PC-9 (cell line): ENCODE measurements at regions not wholly inside any gene's neighbourhood (a gene's known extent, or its start where the extent isn't known, plus 50 kb on each side); places are given as distances from the start of the nearest gene placed in this dataset.

Source experiments
- BruUV-seq: library from RNA; stranded (reverse); fragments of 400-500 nt; replicated peaks from 2 replicates; lab custom pipeline; 2021; lab: Mats Ljungman, UMichigan
- CTCF ChIA-PET: fragments of 300-600 bp; sonication (Branson Sonifier 250); formaldehyde crosslinking; loops from one replicate; lab custom pipeline; 2022; ENCODE audit warnings: antibody characterized with exemption; lab: Charles Lee
- POLR2A ChIA-PET: fragments of 300-600 bp; sonication (Branson Sonifier 250); formaldehyde crosslinking; loops from one replicate; lab custom pipeline; 2022; ENCODE audit warnings: antibody characterized with exemption; ENCODE audit not compliant: unreplicated experiment; lab: Charles Lee
- DNase-seq, 2 experiments: peaks; one replicate each; pipeline versions ENCODE4 v3.0.0 to v3.0.0-alpha.2; 2015 to 2022; ENCODE audit warnings: mixed read lengths in 1 of 2
- H2AFZ ChIP-seq: fragments of 200-600 bp; sonication (generic); 2 replicates; pipeline ENCODE4 v1.8.1; 2017; ENCODE audit warnings: antibody characterized with exemption
- H3F3A ChIP-seq: fragments of 200-600 bp; sonication (generic); 2 replicates; pipeline ENCODE4 v1.8.1; 2017; ENCODE audit warnings: antibody characterized with exemption, mild to moderate bottlenecking, low read depth; ENCODE audit not compliant: insufficient read depth
- H3K27ac ChIP-seq: fragments of 200-600 bp; sonication (generic); 2 replicates; pipeline ENCODE4 v1.6.1; 2016; ENCODE audit warnings: mixed run types
- H3K27me3 ChIP-seq: fragments of 200-600 bp; sonication (generic); 2 replicates; pipeline ENCODE4 v1.6.1; 2016; ENCODE audit warnings: low read depth, mixed run types; ENCODE audit not compliant: insufficient read depth
- H3K36me3 ChIP-seq: fragments of 200-600 bp; sonication (generic); 2 replicates; pipeline ENCODE4 v1.6.1; 2016; ENCODE audit warnings: low read depth, mixed run types
- H3K4me1 ChIP-seq: fragments of 200-600 bp; sonication (generic); replicated peaks from 2 replicates; pipeline ENCODE4 v1.6.1; 2016; ENCODE audit warnings: mixed run types; ENCODE audit not compliant: insufficient read depth
- H3K4me2 ChIP-seq: fragments of 200-600 bp; sonication (generic); 2 replicates; pipeline ENCODE4 v1.6.1; 2017; ENCODE audit warnings: mixed run types
- H3K4me3 ChIP-seq: fragments of 200-600 bp; sonication (generic); 2 replicates; pipeline ENCODE4 v1.6.1; 2016; ENCODE audit warnings: mixed run types
- H3K79me2 ChIP-seq: fragments of 200-600 bp; sonication (generic); 2 replicates; pipeline ENCODE4 v1.6.1; 2017; ENCODE audit warnings: low read depth, mixed run types
- H3K9me2 ChIP-seq: fragments of 200-600 bp; sonication (generic); 2 replicates; pipeline ENCODE4 v1.8.1; 2017; ENCODE audit warnings: mild to moderate bottlenecking; ENCODE audit not compliant: insufficient read depth
- H3K9me3 ChIP-seq: fragments of 200-600 bp; sonication (generic); 2 replicates; pipeline ENCODE4 v1.8.1; 2016; ENCODE audit warnings: low read depth; ENCODE audit not compliant: insufficient read depth
- H4K20me1 ChIP-seq: fragments of 200-600 bp; sonication (generic); 2 replicates; pipeline ENCODE4 v1.8.1; 2017; ENCODE audit not compliant: insufficient read depth
- EZH2 ChIP-seq: fragments of 200-600 bp; sonication (generic); IDR thresholded peaks from 2 replicates; pipeline ENCODE4 v1.8.0; 2017; ENCODE audit warnings: antibody characterized with exemption, low read depth
- intact Hi-C: fragments of 100-400 bp; cut with micrococcal nuclease; formaldehyde crosslinking; loops from one replicate; pipeline ENCODE4 v1.10.0; 2022; ENCODE audit not compliant: unreplicated experiment
- TF ChIP-seq, protein P1 (sequence below): fragments of 200-600 bp; sonication (generic); conservative IDR thresholded peaks from 2 replicates; pipeline ENCODE4 v1.6.1; 2017; ENCODE audit warnings: mixed run types, antibody characterized with exemption, mild to moderate bottlenecking, moderate library complexity

- Histone ChIP-seq H3K9me3 (peaks cover 4% of the 10 kb centered on the region; the same call in 1 of the 2 replicates), H3K4me3 (no peak overlapping the region), H4K20me1 (no peaks in the 10 kb centered on the region), H3K79me2 (no peaks in the 10 kb centered on the region), H3F3A (peaks cover 11% of the 10 kb centered on the region; the same call in 1 of the 2 replicates), H2AFZ (no peak overlapping the region), H3K4me2 (no peak overlapping the region), H3K27me3 (no peaks in the 10 kb centered on the region), H3K27ac (no peak overlapping the region), H3K9me2 (no peaks in the 10 kb centered on the region), H3K36me3 (no peaks in the 10 kb centered on the region), H3K4me1 (peaks cover 31% of the 10 kb centered on the region)
- intact Hi-C loops = loop anchor here (2.0 kb wide), 1 partner anchor 52 kb away; no protein-coding TSS in a partner anchor
- no TSS peak for BruUV-seq
- POLR2A ChIA-PET = no interaction called here
- TF ChIP-seq, protein P1, sequence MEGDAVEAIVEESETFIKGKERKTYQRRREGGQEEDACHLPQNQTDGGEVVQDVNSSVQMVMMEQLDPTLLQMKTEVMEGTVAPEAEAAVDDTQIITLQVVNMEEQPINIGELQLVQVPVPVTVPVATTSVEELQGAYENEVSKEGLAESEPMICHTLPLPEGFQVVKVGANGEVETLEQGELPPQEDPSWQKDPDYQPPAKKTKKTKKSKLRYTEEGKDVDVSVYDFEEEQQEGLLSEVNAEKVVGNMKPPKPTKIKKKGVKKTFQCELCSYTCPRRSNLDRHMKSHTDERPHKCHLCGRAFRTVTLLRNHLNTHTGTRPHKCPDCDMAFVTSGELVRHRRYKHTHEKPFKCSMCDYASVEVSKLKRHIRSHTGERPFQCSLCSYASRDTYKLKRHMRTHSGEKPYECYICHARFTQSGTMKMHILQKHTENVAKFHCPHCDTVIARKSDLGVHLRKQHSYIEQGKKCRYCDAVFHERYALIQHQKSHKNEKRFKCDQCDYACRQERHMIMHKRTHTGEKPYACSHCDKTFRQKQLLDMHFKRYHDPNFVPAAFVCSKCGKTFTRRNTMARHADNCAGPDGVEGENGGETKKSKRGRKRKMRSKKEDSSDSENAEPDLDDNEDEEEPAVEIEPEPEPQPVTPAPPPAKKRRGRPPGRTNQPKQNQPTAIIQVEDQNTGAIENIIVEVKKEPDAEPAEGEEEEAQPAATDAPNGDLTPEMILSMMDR = no peak
- TF ChIP-seq EZH2 = no peak
- DNase-seq = no peak
- CTCF ChIA-PET = no interaction called here
These were observed 138.4 kb upstream of the ARL4C start for GRCh38 chr2:234635284-234635683.

DNA sequence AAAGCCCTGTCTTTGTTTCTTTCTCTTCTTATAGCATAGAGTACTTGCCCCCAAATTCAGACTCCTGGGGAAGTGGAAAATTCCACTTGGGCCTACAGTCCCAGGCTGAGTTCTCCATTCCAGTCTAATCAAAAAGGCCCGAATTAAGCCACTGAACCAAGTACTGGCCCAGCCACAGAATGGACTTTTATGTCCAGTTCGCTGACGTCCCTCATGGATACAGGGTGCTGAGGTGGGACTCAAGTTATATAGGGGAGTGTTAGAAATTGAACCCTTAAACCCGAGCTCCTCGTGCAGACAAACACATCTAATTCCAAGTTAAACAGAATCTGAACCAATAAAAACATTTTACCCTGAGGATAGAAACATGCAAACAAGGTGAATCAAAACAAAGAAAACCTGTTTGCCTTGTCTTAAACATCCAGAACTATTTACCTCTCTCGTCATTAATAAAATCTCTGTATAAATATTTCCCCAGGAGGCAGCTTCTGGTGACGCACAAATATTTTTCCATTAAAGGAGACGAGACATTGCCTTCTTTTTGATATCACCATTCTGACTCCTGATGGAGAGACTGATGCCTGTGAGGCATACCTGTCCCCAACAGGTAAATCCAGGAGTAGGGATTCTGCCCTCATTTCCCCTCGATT is 136.8 kb upstream of the ARL4C start:
- peak overlapping the region; percentile 44 for H3K4me2 ChIP-seq
- ChIA-PET POLR2A (interaction anchor here (0.6 to 0.7 kb wide), 2 partner anchors 9 to 41 kb away, joined by 3 to 4 read pairs; no protein-coding TSS in a partner anchor), CTCF (interaction anchor here (0.7 kb wide), 2 partner anchors 41 to 375 kb away, joined by 3 to 5 read pairs; no protein-coding TSS in a partner anchor)
- DNase-seq = peak; percentile 22 to 97
- BruUV-seq = no TSS peak
- H3K9me2 ChIP-seq = no peaks in the 10 kb centered on the region
- peaks cover 4% of the 10 kb centered on the region; the same call in 1 of the 2 replicates for H3K9me3 ChIP-seq
- H3K27me3 ChIP-seq = no peaks in the 10 kb centered on the region
- H2AFZ ChIP-seq = peak overlapping the region; percentile 29
- intact Hi-C loops = loop anchor here (1.0 to 5.0 kb wide), 3 partner anchors 53 to 249 kb away; no protein-coding TSS in a partner anchor
- H4K20me1 ChIP-seq = no peaks in the 10 kb centered on the region
- TF ChIP-seq EZH2 = no peak
- TF ChIP-seq, protein P1 = no peak
- H3K4me3 ChIP-seq = no peak overlapping the region
- no peaks in the 10 kb centered on the region for H3K36me3 ChIP-seq
- H3K4me1 ChIP-seq = peaks cover 32% of the 10 kb centered on the region
- peak overlapping the region; percentile 27; the same call in 1 of the 2 replicates for H3K27ac ChIP-seq
- H3K79me2 ChIP-seq = no peaks in the 10 kb centered on the region
- peaks cover 11% of the 10 kb centered on the region; the same call in 1 of the 2 replicates for H3F3A ChIP-seq

- intact Hi-C loops = loop anchor here (1.0 to 5.0 kb wide), 2 partner anchors 191 to 250 kb away; no protein-coding TSS in a partner anchor
- Histone ChIP-seq H2AFZ (peak overlapping the region; percentile 29), H3K27ac (0 out of 2 replicates have a peak overlapping the region, but pooled peaks have one; percentile 27), H3K9me3 (peaks cover 4% of the 10 kb centered on the region; the same call in 1 of the 2 replicates), H3K79me2 (no peaks in the 10 kb centered on the region), H3K4me3 (no peak overlapping the region), H3K4me1 (peaks cover 32% of the 10 kb centered on the region), H3K27me3 (no peaks in the 10 kb centered on the region), H4K20me1 (no peaks in the 10 kb centered on the region), H3K4me2 (peak overlapping the region; percentile 44; the same call in 1 of the 2 replicates), H3K36me3 (no peaks in the 10 kb centered on the region), H3K9me2 (no peaks in the 10 kb centered on the region), H3F3A (peaks cover 11% of the 10 kb centered on the region; the same call in 1 of the 2 replicates)
- ChIA-PET POLR2A (no interaction called here), CTCF (no interaction called here)
- DNase-seq = peak in 1 of 2 experiments; percentile 39
- TF ChIP-seq, protein P1 = no peak
- no peak for TF ChIP-seq EZH2
- BruUV-seq = no TSS peak
These were observed 135.9 kb upstream of the ARL4C start for GRCh38 chr2:234632527-234633391.
